Hematopoietic multipotent progenitor cell treated with erythropoietin and hydrocortisone succinate and interleukin-3 and kit ligand, for 4 days (in vitro differentiated cells): ENCODE measurements at regions not wholly inside any gene's neighbourhood (a gene's known extent, or its start where the extent isn't known, plus 50 kb on each side); places are given as distances from the start of the nearest gene placed in this dataset.

Experiments
- DNase-seq: peaks from one replicate; pipeline ENCODE4 v3.0.0-alpha.2; 2015

GRCh38 chr10:128693493-128694131 lies 567.4 kb upstream of the MKI67 start:
- no peak for DNase-seq

GRCh38 chr10:128694168-128694850 lies 568.1 kb upstream of the MKI67 start:
- no peak for DNase-seq

GRCh38 chr10:128694851-128695725 lies 568.9 kb upstream of the MKI67 start:
- no peak for DNase-seq

DNA sequence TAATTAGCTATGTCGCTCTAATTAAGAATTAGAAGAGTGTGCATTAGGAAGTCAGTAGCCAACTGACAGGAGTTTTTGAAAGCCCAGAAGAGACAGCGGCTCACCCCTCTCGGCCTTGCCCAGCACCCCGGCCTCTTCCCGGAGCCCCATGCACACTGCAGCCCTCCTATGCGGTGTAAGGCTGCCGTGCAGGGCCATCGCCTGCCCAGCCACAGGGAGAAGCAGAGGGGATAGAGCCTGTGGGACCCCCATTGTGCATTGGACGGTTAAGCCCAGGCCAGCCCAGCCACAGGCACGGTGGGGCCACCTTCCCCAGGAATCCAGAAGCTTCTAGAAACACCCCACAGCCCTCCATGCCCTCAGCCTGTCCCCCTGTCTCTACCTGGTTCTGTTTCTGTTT lies 569.7 kb upstream of the MKI67 start:
- DNase-seq, result no peak

- DNase-seq, result no peak
Observed at GRCh38 chr10:128697437-128697836, 571.2 kb upstream of the MKI67 start.

DNA sequence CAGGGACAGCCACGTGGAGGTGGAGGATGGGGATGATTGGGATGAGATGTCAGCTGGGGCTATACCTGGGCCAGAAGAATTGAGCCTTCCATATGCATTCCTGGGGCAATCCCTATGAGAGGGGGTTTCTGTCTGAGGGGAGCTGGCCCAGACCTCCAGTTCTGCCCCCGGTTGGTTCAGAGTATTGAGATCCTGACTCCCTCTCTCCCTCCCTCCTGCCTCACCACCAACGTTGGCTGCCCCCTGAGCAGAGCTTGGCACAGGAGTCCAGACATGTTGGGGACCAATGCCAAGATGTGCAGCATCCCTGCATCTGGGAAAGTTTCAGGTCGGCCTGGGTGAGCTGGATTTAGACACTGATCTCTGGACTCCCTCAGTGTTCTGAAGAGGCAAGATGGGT lies 575.2 kb upstream of the MKI67 start:
- no peak for DNase-seq

DNA sequence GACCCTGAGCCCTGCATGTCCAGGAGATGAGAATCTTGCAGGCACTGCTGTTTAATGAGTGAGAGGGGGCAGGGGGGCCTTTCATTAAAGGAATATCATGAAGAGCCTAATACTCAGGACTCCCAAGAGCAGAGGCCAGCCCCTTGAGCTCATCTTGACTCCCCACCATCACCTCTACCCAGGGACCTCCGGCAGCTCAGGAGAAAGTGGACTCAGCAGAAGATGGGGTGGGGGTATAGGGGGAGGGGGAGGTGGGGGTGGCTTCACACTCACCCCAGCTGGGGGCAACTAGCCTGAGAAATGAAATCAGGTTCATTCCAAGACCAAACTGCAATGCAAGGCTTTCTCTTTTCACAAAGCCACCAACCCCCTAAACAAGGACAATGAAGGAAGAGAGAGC lies 575.6 kb upstream of the MKI67 start:
- DNase-seq, result no peak

- no peak for DNase-seq
Observed at GRCh38 chr10:128704716-128705115, 578.5 kb upstream of the MKI67 start.

- DNase-seq, result no peak
Observed at GRCh38 chr10:128708182-128708581, 582.0 kb upstream of the MKI67 start.

DNA sequence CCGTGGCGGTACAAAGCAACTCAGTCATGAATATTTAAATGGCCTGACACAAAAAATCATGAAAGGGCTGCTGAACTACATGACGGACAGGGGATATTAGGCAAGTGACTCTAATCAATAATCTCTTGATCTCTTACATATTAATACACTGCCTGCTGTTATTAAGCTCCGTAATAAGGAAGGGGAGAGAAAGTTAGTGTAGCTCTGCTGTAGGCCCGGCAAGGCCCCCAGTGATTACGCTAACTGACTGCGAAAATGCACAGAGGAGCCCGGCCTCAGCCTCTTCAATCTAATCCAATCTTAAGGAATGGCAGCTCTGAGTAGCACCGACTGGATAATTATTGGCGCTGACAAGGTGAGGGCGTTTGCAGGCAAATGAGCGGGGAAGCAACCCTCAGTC lies 583.5 kb upstream of the MKI67 start:
- DNase-seq, result no peak

GRCh38 chr10:128710098-128710797 lies 584.0 kb upstream of the MKI67 start:
- peak; percentile 3 for DNase-seq

- DNase-seq, result no peak
Observed at GRCh38 chr10:128710798-128711183, 584.6 kb upstream of the MKI67 start.

GRCh38 chr10:128711806-128712205 lies 585.6 kb upstream of the MKI67 start:
- no peak for DNase-seq

DNA sequence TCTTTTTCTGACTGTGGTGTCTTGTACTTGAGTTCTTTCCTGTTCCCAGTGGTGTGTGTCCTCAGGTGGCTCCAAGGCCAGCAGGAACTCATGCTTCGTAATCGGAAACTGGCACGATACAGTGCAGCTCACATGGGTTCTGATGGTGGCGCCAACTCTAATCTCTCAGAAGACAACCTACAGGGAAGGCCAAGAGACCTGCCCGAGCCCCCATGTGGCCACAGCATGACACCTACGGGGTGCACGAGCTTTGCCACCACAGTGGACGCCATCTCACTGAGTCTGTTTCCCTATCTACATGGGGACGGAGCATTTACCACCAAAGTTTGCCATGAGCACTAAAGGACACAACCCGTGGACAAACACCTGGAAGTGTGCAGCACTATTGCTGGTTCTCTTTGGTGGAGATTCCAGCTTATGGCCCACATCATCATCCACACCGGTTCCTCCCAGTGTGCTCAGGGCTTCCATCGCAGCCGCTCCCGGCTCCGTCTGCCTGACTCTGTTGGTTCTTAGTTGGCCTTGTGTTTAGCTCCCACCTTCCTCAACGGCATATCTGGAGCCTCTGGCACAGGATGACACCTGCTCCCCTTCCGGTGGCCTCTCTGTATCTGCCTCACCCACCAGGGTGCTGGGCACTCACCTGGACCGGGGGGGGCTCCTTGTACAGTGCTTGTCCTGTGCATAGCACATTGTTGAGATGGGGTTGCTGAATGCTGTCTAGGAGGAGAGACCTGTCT lies 586.6 kb upstream of the MKI67 start:
- no peak for DNase-seq

DNA sequence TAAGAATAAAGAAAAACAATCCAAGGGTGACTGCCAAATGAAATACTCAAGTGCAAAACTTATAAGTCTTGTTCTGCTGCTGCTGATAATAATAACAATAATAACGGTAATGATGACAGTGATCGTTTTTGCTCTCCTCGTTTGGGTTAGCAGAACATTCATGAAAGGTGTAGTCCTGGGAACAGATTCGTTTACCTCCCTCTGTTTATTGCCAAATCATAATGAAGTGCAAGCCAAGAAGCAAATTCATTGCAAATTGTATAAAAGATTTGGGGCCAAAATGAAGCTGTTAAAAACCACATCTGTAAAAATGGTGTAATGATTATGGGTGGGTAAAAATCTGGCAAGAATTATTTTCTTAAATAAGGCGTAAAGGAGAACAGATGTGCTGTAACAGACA lies 587.2 kb upstream of the MKI67 start:
- no peak for DNase-seq

- DNase-seq, result no peak
Observed at GRCh38 chr10:128713874-128714570, 587.8 kb upstream of the MKI67 start.

- no peak for DNase-seq
Observed at GRCh38 chr10:128714644-128715415, 588.6 kb upstream of the MKI67 start.

DNA sequence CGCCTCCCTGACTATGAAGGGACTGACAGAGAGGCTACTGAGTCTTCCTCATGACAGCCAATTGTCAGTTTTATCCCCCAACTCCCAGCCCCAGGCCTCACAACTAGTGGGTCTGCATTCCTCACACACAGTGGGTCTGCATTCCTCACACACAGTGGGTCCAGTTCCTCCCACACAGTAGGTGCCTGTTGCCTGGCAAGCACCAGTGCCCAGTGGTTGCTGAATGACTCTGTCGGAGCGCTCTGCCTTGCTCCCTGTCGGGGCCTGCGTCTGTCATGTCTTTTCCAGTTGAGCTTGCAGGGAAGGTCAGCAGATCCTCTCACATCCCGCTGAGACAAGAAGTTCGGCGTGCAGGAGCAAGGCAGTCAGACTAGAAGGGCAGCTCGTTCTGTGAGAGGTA lies 590.0 kb upstream of the MKI67 start:
- DNase-seq, result no peak

GRCh38 chr10:128721963-128722445 lies 595.8 kb upstream of the MKI67 start:
- DNase-seq, result no peak

DNA sequence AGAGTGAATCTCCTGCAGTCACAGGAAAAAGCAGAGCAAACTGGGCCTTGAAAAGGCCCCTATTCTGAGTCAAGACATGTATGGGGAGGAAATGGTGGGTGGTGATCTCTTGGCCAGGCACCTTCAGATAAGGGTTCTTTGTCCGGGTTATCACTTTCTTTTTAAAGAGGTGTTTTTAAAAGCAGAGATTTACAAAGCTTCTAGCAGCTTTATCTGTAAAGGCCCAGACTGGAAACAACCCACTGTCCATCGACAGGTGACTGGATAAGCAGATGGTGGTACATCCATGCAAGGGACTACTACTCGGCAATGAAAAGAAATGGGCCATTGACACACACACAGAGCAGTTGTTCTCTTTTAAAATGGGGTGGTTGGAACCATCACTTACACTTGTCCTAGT lies 596.7 kb upstream of the MKI67 start:
- no peak for DNase-seq

GRCh38 chr10:128723631-128724205 lies 597.5 kb upstream of the MKI67 start:
- DNase-seq, result no peak
